ENCODE measurements at regions not wholly inside any gene's neighbourhood (a gene's known extent, or its start where the extent isn't known, plus 50 kb on each side); places are given as distances from the start of the nearest gene placed in this dataset.

- no peak for DNase-seq (ENCODE audit: low read depth in 2 of 2)
Measured at GRCh38 chr22:27173530-27173929, 516.1 kb downstream of the MIAT start.

GRCh38 chr22:27175021-27175838 lies 517.8 kb downstream of the MIAT start:
- no peak for DNase-seq (ENCODE audit: low read depth in 2 of 2)

GRCh38 chr22:27175974-27176373 lies 518.6 kb downstream of the MIAT start:
- DNase-seq (ENCODE audit: low read depth in 2 of 2): no peak

- no peak for DNase-seq (ENCODE audit: low read depth in 2 of 2)
Measured at GRCh38 chr22:27179161-27179560, 521.8 kb downstream of the MIAT start.

GRCh38 chr22:27181537-27181936 lies 524.1 kb downstream of the MIAT start:
- no peak for DNase-seq (ENCODE audit: low read depth in 2 of 2)

- no peak for DNase-seq (ENCODE audit: low read depth in 2 of 2)
Measured at GRCh38 chr22:27183474-27183873, 526.1 kb downstream of the MIAT start.

- DNase-seq (ENCODE audit: low read depth in 2 of 2): no peak
Measured at GRCh38 chr22:27185099-27185709, 527.8 kb downstream of the MIAT start.

GRCh38 chr22:27185760-27186302 lies 528.4 kb downstream of the MIAT start:
- DNase-seq (ENCODE audit: low read depth in 2 of 2): no peak

- DNase-seq (ENCODE audit: low read depth in 2 of 2): no peak
Measured at GRCh38 chr22:27186643-27187042, 529.3 kb downstream of the MIAT start.

- no peak for DNase-seq (ENCODE audit: low read depth in 2 of 2)
Measured at GRCh38 chr22:27192135-27192829, 534.9 kb downstream of the MIAT start.

- no peak for DNase-seq (ENCODE audit: low read depth in 2 of 2)
Measured at GRCh38 chr22:27193215-27193614, 535.8 kb downstream of the MIAT start.

- no peak for DNase-seq (ENCODE audit: low read depth in 2 of 2)
Measured at GRCh38 chr22:27193636-27194035, 536.2 kb downstream of the MIAT start.

- no peak for DNase-seq (ENCODE audit: low read depth in 2 of 2)
Measured at GRCh38 chr22:27194096-27194748, 536.8 kb downstream of the MIAT start.

GRCh38 chr22:27195094-27195493 lies 537.7 kb downstream of the MIAT start:
- no peak for DNase-seq (ENCODE audit: low read depth in 2 of 2)

GRCh38 chr22:27195494-27195893 lies 538.1 kb downstream of the MIAT start:
- DNase-seq (ENCODE audit: low read depth in 2 of 2): no peak

- no peak for DNase-seq (ENCODE audit: low read depth in 2 of 2)
Measured at GRCh38 chr22:27196606-27197005, 539.2 kb downstream of the MIAT start.

- DNase-seq (ENCODE audit: low read depth in 2 of 2): no peak
Measured at GRCh38 chr22:27197052-27197451, 539.7 kb downstream of the MIAT start.

- DNase-seq (ENCODE audit: low read depth in 2 of 2): no peak
Measured at GRCh38 chr22:27197618-27198017, 540.2 kb downstream of the MIAT start.

GRCh38 chr22:27198518-27199035 lies 541.2 kb downstream of the MIAT start:
- no peak for DNase-seq (ENCODE audit: low read depth in 2 of 2)

GRCh38 chr22:27199354-27199753 lies 542.0 kb downstream of the MIAT start:
- DNase-seq (ENCODE audit: low read depth in 2 of 2): no peak

GRCh38 chr22:27201276-27201675 lies 543.9 kb downstream of the MIAT start:
- no peak for DNase-seq (ENCODE audit: low read depth in 2 of 2)

GRCh38 chr22:27201741-27202140 lies 544.4 kb downstream of the MIAT start:
- no peak for DNase-seq (ENCODE audit: low read depth in 2 of 2)
